SH-SY5Y (cell line): ENCODE measurements at regions not wholly inside any gene's neighbourhood (a gene's known extent, or its start where the extent isn't known, plus 50 kb on each side); places are given as distances from the start of the nearest gene placed in this dataset.

Experiments used
- GATA2 ChIP-seq: IDR thresholded peaks from 2 replicates; pipeline ENCODE4 v1.6.1; 2011; ENCODE audit warnings: mild to moderate bottlenecking, low read depth, low read length
- GATA3 ChIP-seq: IDR thresholded peaks from 2 replicates; pipeline ENCODE4 v1.6.1; 2011; ENCODE audit warnings: low read depth, mild to moderate bottlenecking, low read length, moderate library complexity

GRCh38 chr16:64292161-64292560, 829.7 kb downstream of the CDH11 start:
- TF ChIP-seq GATA3 (no peak), GATA2 (no peak)

GRCh38 chr16:64290461-64290860, 831.4 kb downstream of the CDH11 start:
- TF ChIP-seq GATA3 (no peak), GATA2 (no peak)

- TF ChIP-seq GATA2 (no peak), GATA3 (no peak)
Measured at GRCh38 chr16:64287655-64288528, 834.0 kb downstream of the CDH11 start.

GRCh38 chr16:64282181-64282580, 839.7 kb downstream of the CDH11 start:
- TF ChIP-seq GATA2 (no peak), GATA3 (no peak)

- TF ChIP-seq GATA2 = no peak
- no peak for TF ChIP-seq GATA3
Measured at GRCh38 chr16:64280317-64280716, 841.5 kb downstream of the CDH11 start.

- TF ChIP-seq GATA3 (no peak), GATA2 (no peak)
Measured at GRCh38 chr16:64278196-64278595, 843.7 kb downstream of the CDH11 start.

GRCh38 chr16:64276646-64277045, 845.2 kb downstream of the CDH11 start:
- TF ChIP-seq GATA2 (no peak), GATA3 (no peak)

- TF ChIP-seq GATA2 (no peak), GATA3 (no peak)
Measured at GRCh38 chr16:64272028-64272427, 849.8 kb downstream of the CDH11 start.

- TF ChIP-seq GATA3 (no peak), GATA2 (no peak)
Measured at GRCh38 chr16:64269756-64270155, 852.1 kb downstream of the CDH11 start.

GRCh38 chr16:64265756-64266155, 856.1 kb downstream of the CDH11 start:
- no peak for TF ChIP-seq GATA2
- TF ChIP-seq GATA3 = no peak

- TF ChIP-seq GATA2 = no peak
- TF ChIP-seq GATA3 = no peak
Measured at GRCh38 chr16:64254443-64255367, 867.2 kb downstream of the CDH11 start.

GRCh38 chr16:64253525-64253924, 868.3 kb downstream of the CDH11 start:
- TF ChIP-seq GATA2 (no peak), GATA3 (no peak)

GRCh38 chr16:64253096-64253495, 868.8 kb downstream of the CDH11 start:
- TF ChIP-seq GATA3 (no peak), GATA2 (no peak)

GRCh38 chr16:64251742-64252141, 870.1 kb downstream of the CDH11 start:
- TF ChIP-seq GATA3 = no peak
- no peak for TF ChIP-seq GATA2

GRCh38 chr16:64250866-64251265, 871.0 kb downstream of the CDH11 start:
- TF ChIP-seq GATA3 (no peak), GATA2 (no peak)
